ENCODE measurements at regions not wholly inside any gene's neighbourhood (a gene's known extent, or its start where the extent isn't known, plus 50 kb on each side); places are given as distances from the start of the nearest gene placed in this dataset.

GRCh38 chr20:1775117-1775516 lies 117.5 kb upstream of the SIRPG start:
- TF ChIP-seq KDM1A (CRISPR knock-in tag; IDR thresholded peaks at IDR 0.05) (no peak), MAX (IDR thresholded peaks at IDR 0.05) (no peak), CREM (IDR thresholded peaks at IDR 0.05) (no peak), CREM (CRISPR knock-in tag; IDR thresholded peaks at IDR 0.05) (no peak), ZNF18 (CRISPR knock-in tag; IDR thresholded peaks at IDR 0.05; ENCODE audit: insufficient replicate concordance) (no peak), POLR2A (IDR thresholded peaks at IDR 0.05; ENCODE audit: insufficient read depth in 1 of 2, low read depth in 2 of 2, low read length in 2 of 2) (no peak)

All from HepG2 (cell line).